Esophagus muscularis mucosa (tissue), 4 donors: ENCODE measurements at regions not wholly inside any gene's neighbourhood (a gene's known extent, or its start where the extent isn't known, plus 50 kb on each side); places are given as distances from the start of the nearest gene placed in this dataset.

Experiments used
- DNase-seq: peaks from one replicate; pipeline ENCODE4 v3.0.0-alpha.2; 2017; ENCODE audit errors: extremely low spot score
- H3K27ac ChIP-seq, 4 donors: fragments of 200-600 bp; sonication (generic); replicated peaks in 1 of 4; 1 replicate in 3 of 4; 2 replicates in 1 of 4; pipeline ENCODE4 v1.5.1; 2016 to 2019; ENCODE audit warnings: mild to moderate bottlenecking in 1 of 4
- H3K27me3 ChIP-seq, 4 donors: fragments of 200-600 bp; sonication (generic); one replicate each; pipeline versions ENCODE4 v1.5.1 to v1.6.0; 2016 to 2019
- H3K36me3 ChIP-seq, 4 donors: fragments of 200-600 bp; sonication (generic); one replicate each; pipeline ENCODE4 v1.5.1; 2016 to 2019
- H3K4me1 ChIP-seq, 4 donors: fragments of 200-600 bp; sonication (generic); one replicate each; pipeline ENCODE4 v1.5.1; 2016 to 2019
- H3K4me3 ChIP-seq, 4 donors: fragments of 200-600 bp; sonication (generic); 1 replicate in 2 of 4; 2 replicates in 2 of 4; pipeline ENCODE4 v1.5.1; 2016 to 2019; ENCODE audit warnings: mild to moderate bottlenecking in 4 of 4, moderate library complexity in 1 of 4
- H3K9me3 ChIP-seq, 4 donors: fragments of 200-600 bp; sonication (generic); 1 replicate in 3 of 4; 2 replicates in 1 of 4; pipeline ENCODE4 v1.5.1; 2016 to 2019
- EP300 ChIP-seq: sonication (generic); formaldehyde crosslinking; IDR thresholded peaks from one replicate; pipeline ENCODE4 v1.6.1; 2017; ENCODE audit warnings: antibody characterized with exemption
- POLR2A ChIP-seq: fragments of 450-650 bp; IDR thresholded peaks from one replicate; pipeline ENCODE4 v1.6.1; 2017; ENCODE audit warnings: antibody characterized with exemption, moderate library complexity, mild to moderate bottlenecking, low read depth
- POLR2AphosphoS5 ChIP-seq, 2 donors: sonication (generic); formaldehyde crosslinking; IDR thresholded peaks; one replicate each; pipeline ENCODE4 v1.6.1; 2017; ENCODE audit warnings: antibody characterized with exemption in 2 of 2
- WGBS: methylation state at CpG from one replicate; pipeline ENCODE4 v1.1.5; 2018; 5-methylcytosine and 5-hydroxymethylcytosine counted together
- intact Hi-C: fragments of 100-400 bp; cut with DNase I; formaldehyde crosslinking; loops from one replicate; pipeline ENCODE4 v1.15.1; 2023
- TF ChIP-seq, protein P1 (sequence below), 3 experiments: fragments of 200-600 bp in 2 of 3; fragments of 450-650 bp in 1 of 3; sonication (generic) in 2 of 3; IDR thresholded peaks; one replicate each; pipeline ENCODE4 v1.5.1; 2017 to 2019; ENCODE audit warnings: antibody characterized with exemption in 3 of 3, mild to moderate bottlenecking in 2 of 3, moderate library complexity in 1 of 3

DNA sequence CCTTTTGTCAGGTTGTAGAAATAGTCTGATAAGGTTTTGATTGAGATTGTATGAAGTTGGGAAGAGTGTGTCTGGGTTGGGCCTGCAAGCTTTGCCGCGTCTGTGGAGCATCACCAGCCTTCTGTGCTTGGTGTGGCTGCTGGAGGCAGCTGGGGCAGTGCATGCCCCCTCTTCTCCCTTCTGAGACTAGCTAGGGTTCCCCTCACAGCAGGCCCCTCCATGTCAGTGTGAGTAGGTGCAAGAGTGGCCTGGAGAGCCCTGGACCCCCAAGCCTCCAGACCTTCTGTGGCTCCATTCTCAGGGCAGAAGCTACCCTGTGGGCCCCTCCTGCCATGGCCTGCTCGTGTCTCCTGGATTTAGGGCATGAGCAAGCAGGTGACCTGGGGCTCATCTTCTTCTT lies 914.2 kb downstream of the TBC1D22A start:
- no peak for DNase-seq
- Histone ChIP-seq H3K36me3 (no peaks in the 10 kb centered on the region), H3K27me3 (peaks cover 0 to 4% (median 0%) of the 10 kb centered on the region in 4 donors), H3K4me3 (no peak overlapping the region), H3K4me1 (no peaks in the 10 kb centered on the region), H3K27ac (no peak overlapping the region), H3K9me3 (no peaks in the 10 kb centered on the region)
- intact Hi-C loops = no loop called here
- 71% methylated on average over 3 of the region's 3 CpGs for WGBS
- TF ChIP-seq POLR2A (no peak), EP300 (no peak), POLR2AphosphoS5 (IDR thresholded peaks at IDR 0.05) (no peak)
- TF ChIP-seq, protein P1, sequence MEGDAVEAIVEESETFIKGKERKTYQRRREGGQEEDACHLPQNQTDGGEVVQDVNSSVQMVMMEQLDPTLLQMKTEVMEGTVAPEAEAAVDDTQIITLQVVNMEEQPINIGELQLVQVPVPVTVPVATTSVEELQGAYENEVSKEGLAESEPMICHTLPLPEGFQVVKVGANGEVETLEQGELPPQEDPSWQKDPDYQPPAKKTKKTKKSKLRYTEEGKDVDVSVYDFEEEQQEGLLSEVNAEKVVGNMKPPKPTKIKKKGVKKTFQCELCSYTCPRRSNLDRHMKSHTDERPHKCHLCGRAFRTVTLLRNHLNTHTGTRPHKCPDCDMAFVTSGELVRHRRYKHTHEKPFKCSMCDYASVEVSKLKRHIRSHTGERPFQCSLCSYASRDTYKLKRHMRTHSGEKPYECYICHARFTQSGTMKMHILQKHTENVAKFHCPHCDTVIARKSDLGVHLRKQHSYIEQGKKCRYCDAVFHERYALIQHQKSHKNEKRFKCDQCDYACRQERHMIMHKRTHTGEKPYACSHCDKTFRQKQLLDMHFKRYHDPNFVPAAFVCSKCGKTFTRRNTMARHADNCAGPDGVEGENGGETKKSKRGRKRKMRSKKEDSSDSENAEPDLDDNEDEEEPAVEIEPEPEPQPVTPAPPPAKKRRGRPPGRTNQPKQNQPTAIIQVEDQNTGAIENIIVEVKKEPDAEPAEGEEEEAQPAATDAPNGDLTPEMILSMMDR (IDR thresholded peaks at IDR 0.05) = no peak

DNA sequence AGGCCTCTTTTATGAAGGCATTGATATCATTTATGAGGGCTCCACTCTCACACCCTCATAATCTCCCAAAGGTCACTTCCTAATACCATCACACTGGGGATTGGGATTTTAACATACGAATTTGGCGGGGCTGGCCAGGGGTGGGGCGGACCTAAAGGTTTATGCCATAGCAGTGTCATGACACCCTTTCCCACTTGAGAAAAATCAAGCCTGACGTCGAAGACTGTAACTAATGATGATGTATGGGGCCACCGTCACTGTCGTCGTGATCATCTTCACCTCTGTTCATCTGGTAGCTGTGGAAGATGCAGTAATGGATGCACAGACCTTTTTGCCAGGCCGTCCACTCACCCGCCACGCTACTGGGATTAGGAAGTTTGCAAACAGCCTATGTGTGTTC lies 912.1 kb downstream of the TBC1D22A start:
- intact Hi-C loops = no loop called here
- no peaks in the 10 kb centered on the region for H3K9me3 ChIP-seq
- H3K4me1 ChIP-seq = no peaks in the 10 kb centered on the region
- 87% methylated on average over 11 of the region's 11 CpGs for WGBS
- no peaks in the 10 kb centered on the region for H3K36me3 ChIP-seq
- TF ChIP-seq POLR2AphosphoS5 (IDR thresholded peaks at IDR 0.05) (no peak), POLR2A (no peak), EP300 (no peak)
- TF ChIP-seq, protein P1 (IDR thresholded peaks at IDR 0.05) = no peak
- no peaks in the 10 kb centered on the region for H3K27me3 ChIP-seq
- no peak overlapping the region for H3K4me3 ChIP-seq
- no peak for DNase-seq
- H3K27ac ChIP-seq = no peak overlapping the region

DNA sequence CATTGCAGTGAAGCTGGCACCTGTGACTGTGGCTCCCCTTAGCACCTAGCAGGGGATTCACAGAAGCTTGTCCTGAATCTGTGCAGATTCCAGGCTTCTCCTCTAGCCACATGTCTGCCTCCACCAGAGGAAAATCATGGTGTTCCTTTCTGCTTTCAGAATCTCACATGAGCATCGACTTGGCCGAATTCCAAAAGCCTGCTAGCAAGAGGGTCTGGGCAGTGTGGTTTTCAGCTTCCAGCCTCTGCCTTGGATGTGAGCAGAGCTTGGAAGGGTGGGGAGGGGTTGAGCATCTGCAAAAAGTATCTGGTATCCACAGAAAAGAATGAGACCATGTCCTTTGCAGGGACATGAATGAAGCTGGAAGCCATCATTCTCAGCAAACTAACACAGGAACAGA lies 911.1 kb downstream of the TBC1D22A start:
- intact Hi-C loops = no loop called here
- Histone ChIP-seq H3K9me3 (no peaks in the 10 kb centered on the region), H3K27ac (no peak overlapping the region), H3K36me3 (no peaks in the 10 kb centered on the region), H3K4me1 (no peaks in the 10 kb centered on the region), H3K4me3 (no peak overlapping the region), H3K27me3 (no peaks in the 10 kb centered on the region)
- no peak for TF ChIP-seq POLR2AphosphoS5 (IDR thresholded peaks at IDR 0.05)
- TF ChIP-seq POLR2A = no peak
- TF ChIP-seq EP300 = no peak
- TF ChIP-seq, protein P1 (IDR thresholded peaks at IDR 0.05) = no peak
- WGBS = 75% methylated on average over 2 of the region's 2 CpGs
- no peak for DNase-seq

DNA sequence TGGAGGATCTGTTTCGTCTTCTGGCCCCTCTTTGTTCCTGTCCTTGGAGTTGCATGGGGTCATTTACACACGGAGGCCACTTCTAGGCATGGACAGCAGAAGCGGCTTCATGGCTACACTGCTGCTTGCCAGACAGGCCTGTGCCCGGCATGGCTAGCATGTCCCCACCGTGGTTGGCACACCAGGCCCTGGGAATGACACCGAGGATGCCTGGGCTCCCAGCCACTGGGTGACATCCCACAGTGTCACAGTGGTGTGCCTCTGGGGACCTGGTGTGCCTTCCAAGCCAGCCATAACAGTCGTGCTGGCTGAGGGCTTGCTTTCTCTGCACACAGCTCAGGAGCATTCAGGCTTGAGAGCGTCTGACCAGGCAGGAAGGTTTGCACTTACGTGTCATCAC lies 910.1 kb downstream of the TBC1D22A start:
- H3K27ac ChIP-seq = no peak overlapping the region
- no peaks in the 10 kb centered on the region for H3K36me3 ChIP-seq
- DNase-seq = no peak
- no peaks in the 10 kb centered on the region for H3K27me3 ChIP-seq
- WGBS = 70% methylated on average over 5 of the region's 9 CpGs
- H3K4me3 ChIP-seq = no peak overlapping the region
- H3K4me1 ChIP-seq = no peaks in the 10 kb centered on the region
- intact Hi-C loops = no loop called here
- no peak for TF ChIP-seq POLR2A
- no peaks in the 10 kb centered on the region for H3K9me3 ChIP-seq

DNA sequence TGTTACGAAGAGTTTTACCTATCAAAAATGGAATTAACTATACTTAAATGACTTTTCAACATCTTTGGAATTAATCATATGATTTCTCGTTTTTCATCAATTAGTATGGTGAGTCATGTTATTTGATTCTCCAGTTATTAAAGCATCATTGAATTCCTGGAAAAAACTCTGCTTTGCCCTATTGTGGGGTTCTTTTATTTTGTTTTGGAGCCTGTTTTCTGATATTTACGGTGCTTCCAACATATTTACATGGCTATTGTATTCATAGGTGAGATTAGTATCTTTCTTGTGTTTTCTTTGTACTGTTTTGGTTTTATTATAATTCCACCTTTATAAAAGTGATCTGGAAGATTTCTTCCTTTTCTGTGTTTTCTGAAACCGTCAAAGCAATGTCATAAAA lies 902.7 kb downstream of the TBC1D22A start:
- no peaks in the 10 kb centered on the region for H3K36me3 ChIP-seq
- H3K9me3 ChIP-seq = peaks cover 0 to 13% (median 6%) of the 10 kb centered on the region in 4 donors
- intact Hi-C loops = no loop called here
- no peak overlapping the region for H3K4me3 ChIP-seq
- TF ChIP-seq EP300 (no peak), POLR2A (no peak), POLR2AphosphoS5 (IDR thresholded peaks at IDR 0.05) (no peak)
- TF ChIP-seq, protein P1 (IDR thresholded peaks at IDR 0.05) = no peak
- no peak for DNase-seq
- no peaks in the 10 kb centered on the region for H3K4me1 ChIP-seq
- peaks cover 0 to 4% (median 0%) of the 10 kb centered on the region in 4 donors for H3K27me3 ChIP-seq
- 70% methylated on average over 4 of the region's 4 CpGs for WGBS
- no peak overlapping the region for H3K27ac ChIP-seq
